HG03460 (cell line): ENCODE measurements at regions not wholly inside any gene's neighbourhood (a gene's known extent, or its start where the extent isn't known, plus 50 kb on each side); places are given as distances from the start of the nearest gene placed in this dataset.

Source experiments
- ATAC-seq: cut with Tn5 transposase; IDR thresholded peaks from one replicate; pipeline ENCODE4 v1.9.1; 2021; ENCODE audit not compliant: unreplicated experiment

GRCh38 chr11:45036010-45036409, 85.3 kb upstream of the TP53I11 start:
- ATAC-seq, result no peak

- ATAC-seq, result no peak
These were observed 86.0 kb upstream of the TP53I11 start for GRCh38 chr11:45036733-45037132.

GRCh38 chr11:45037434-45038005, 86.8 kb upstream of the TP53I11 start:
- ATAC-seq, result no peak

- ATAC-seq, result no peak
These were observed 88.2 kb upstream of the TP53I11 start for GRCh38 chr11:45038923-45039322.

DNA sequence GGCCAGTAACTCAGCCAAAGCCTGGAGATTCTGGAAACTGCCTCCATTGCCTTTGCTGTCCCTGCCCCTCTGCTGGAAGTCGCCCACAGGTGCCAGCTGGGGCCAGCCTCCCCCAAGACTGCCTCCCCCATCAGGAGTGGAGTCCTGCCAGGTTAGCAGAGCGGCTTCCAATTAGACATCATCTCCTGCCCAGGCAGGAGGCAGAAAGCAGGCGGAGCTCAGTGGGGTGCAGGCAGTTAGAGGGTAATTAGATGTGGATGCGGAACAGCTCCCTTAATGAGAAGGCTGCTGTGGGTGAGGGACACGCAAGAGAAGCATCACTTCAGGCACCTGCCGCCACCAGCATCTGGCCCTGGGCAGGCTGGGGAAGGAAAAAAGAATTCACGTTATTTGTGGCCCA, 90.9 kb upstream of the TP53I11 start:
- no peak for ATAC-seq

GRCh38 chr11:45042560-45042959, 91.9 kb upstream of the TP53I11 start:
- ATAC-seq, result no peak

- ATAC-seq, result no peak
These were observed 93.2 kb upstream of the TP53I11 start for GRCh38 chr11:45043755-45044475.

GRCh38 chr11:45045683-45046471, 95.2 kb upstream of the TP53I11 start:
- no peak for ATAC-seq

DNA sequence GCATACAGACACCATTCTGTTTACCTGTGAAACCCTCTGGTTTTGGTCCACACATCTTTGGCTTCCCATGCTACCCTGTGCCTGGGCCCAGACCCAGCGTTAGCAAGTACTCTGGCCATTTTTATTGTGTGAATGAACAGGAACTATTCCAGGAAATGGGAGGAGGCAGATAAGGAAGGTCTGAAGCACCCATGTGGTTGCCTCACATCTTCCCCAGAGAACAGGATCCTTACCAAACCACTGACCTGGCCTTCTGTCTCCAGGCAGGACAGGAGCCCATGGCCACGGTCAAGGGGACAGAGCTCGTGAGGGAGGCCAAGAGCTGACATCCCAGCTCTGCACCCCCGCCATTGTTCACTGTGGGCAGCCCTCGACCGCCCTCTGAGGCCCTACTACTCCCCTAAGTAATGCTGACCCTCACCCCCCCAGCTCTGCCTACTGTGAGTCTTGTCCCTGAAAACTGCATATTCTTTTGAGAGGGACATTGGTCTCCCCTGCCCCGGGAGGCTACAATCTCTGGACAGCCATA, 97.7 kb upstream of the TP53I11 start:
- ATAC-seq, result no peak

- no peak for ATAC-seq
These were observed 97.4 kb upstream of the PRDM11 start for GRCh38 chr11:45048870-45049691.

DNA sequence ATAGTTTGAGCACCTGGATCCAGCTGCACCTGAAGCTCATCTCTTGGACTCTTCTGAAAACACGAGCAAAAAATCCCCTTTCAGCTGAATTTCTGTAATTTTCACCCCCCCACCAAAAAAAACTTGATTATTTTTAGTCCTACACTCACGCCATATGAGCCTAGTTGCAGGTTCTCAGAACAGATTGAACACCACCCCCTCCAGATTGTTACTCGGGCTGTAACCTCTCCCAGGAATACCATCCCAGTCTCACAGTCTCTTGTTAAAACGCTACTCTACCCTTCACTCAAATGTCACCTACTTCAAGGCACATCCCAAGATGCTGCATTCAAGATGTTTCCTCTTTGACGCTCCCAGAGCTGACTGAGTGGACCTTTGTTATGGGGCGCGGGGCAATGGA, 96.3 kb upstream of the PRDM11 start:
- no peak for ATAC-seq

DNA sequence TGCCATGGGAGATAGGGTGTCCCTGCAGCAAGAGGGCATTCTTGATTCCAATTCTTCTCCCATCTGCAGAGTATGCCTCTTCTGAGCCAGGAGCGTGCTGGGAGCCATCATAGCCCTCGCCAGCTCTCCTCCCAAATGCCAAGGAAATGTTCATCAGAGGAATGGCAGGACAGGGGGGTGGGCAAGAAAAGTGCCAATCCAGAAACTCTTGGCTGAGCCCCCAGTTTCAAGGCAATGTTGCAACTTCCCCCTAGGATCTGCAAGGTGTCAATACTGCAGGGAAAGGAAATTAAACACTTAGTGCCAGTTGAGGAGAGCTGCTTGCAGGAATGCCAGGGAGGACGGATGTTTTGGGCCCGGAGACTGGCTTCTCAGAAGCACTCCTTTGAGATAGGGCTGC, 94.8 kb upstream of the PRDM11 start:
- no peak for ATAC-seq

- ATAC-seq, result no peak
These were observed 94.1 kb upstream of the PRDM11 start for GRCh38 chr11:45052361-45052760.

- no peak for ATAC-seq
These were observed 92.5 kb upstream of the PRDM11 start for GRCh38 chr11:45053736-45054446.

DNA sequence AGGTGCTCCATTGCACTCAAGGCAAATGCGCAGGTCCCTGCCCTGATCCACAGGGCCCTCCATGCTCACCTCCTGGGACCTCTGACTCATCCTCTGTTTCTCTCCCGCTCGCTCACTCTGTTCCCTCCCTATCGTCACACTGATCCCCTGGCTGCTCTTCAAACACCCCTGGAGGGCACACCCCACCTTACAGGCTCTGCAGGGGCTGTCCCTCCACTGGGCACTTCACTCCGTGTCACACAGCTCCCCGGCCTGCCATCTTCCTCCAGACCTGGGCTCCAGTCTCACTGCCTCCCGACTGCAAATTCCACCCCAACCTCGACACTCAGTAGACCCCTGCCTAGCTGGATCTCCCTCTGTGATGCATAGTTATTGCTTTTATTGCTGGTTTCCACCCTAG, 91.5 kb upstream of the PRDM11 start:
- ATAC-seq, result no peak

DNA sequence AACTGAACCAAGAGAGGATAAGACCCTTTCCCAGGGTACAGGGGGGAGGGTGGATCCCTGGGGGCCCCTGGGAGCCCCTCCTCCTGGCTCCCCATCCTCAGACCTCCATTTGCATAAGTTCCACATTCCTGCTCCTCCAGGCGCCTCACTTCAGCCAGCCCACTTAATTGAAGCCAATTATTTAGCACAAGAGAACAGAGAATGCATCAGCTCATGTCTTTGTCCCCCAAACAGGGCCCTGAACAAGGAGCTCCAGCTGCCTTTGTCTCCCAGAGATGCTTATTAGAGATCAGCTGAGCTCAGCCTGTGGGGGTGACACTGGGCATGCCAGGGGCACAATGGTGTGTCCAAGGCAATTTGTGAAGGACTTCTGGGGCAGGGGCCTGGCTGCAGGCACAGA, 89.9 kb upstream of the PRDM11 start:
- no peak for ATAC-seq

GRCh38 chr11:45057938-45058646, 88.3 kb upstream of the PRDM11 start:
- ATAC-seq, result no peak

- no peak for ATAC-seq
These were observed 87.8 kb upstream of the PRDM11 start for GRCh38 chr11:45058647-45058950.

DNA sequence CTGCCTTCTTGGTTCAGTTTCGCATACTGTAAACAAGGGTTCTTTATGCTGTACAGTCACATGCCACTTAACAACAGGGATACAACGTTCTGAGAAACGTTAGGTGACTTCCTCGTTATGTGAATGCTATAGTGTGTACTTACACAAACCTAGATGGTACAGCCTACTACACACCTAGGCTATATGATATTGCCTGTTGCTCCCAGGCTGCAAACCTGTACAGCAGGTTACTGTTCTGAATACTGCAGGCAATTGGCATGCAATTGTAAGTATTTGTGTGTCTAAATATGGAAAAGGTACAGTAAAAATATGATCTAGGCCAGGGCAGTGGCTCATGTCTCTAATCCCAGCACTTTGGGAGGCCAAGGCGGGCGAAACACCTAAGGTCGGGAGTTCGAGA, 85.7 kb upstream of the PRDM11 start:
- no peak for ATAC-seq

DNA sequence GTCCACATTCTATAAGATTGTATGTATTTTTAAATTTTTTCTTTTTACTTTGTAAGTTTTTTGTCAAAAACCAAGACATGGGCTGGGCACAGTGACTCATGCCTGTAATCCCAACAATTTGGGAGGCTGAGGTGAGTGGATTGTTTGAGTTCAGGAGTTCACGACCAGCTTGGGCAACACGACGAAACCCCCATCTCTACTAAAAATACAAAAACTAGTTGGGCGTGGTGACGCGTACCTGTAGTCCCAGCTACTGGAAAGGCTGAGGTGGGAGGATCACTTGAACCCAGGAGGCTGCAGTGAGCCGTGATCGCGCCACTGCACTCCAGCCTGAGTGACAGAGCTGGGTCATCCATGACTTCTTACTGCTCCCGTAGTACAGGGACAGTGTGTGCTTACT, 84.8 kb upstream of the PRDM11 start:
- no peak for ATAC-seq
